ENCODE measurements at regions not wholly inside any gene's neighbourhood (a gene's known extent, or its start where the extent isn't known, plus 50 kb on each side); places are given as distances from the start of the nearest gene placed in this dataset.

DNA sequence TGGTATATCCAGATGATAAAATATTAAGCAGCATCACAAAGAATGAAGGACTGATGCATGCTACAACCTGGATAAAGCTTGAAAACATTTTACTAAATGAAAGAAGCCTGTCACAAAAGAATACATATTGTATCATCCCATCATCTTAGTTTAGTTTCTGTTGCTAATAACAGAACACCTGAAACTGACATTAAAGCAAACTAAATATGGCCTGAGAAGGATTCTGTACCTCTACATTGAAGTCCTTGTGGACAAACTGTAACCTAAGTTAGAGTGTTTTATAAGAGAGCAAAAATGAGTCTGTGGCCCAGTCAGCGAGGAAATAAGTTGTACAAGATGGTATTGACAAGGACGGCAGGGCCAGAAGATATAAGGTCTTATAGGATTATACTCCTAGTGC is 261.0 kb upstream of the CPHXL start:
- DNase-seq (ENCODE audit: low spot score) = no peak
- TF ChIP-seq, protein P1, sequence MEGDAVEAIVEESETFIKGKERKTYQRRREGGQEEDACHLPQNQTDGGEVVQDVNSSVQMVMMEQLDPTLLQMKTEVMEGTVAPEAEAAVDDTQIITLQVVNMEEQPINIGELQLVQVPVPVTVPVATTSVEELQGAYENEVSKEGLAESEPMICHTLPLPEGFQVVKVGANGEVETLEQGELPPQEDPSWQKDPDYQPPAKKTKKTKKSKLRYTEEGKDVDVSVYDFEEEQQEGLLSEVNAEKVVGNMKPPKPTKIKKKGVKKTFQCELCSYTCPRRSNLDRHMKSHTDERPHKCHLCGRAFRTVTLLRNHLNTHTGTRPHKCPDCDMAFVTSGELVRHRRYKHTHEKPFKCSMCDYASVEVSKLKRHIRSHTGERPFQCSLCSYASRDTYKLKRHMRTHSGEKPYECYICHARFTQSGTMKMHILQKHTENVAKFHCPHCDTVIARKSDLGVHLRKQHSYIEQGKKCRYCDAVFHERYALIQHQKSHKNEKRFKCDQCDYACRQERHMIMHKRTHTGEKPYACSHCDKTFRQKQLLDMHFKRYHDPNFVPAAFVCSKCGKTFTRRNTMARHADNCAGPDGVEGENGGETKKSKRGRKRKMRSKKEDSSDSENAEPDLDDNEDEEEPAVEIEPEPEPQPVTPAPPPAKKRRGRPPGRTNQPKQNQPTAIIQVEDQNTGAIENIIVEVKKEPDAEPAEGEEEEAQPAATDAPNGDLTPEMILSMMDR (IDR thresholded peaks at IDR 0.05; ENCODE audit: extremely low read depth, missing control alignments) = no peak

GRCh38 chr16:75996491-75996890 is 270.2 kb upstream of the CPHXL start:
- TF ChIP-seq, protein P1 (IDR thresholded peaks at IDR 0.05; ENCODE audit: extremely low read depth, missing control alignments) = no peak
- DNase-seq (ENCODE audit: low spot score) = no peak

- DNase-seq (ENCODE audit: low spot score) = no peak
- TF ChIP-seq, protein P1 (IDR thresholded peaks at IDR 0.05; ENCODE audit: extremely low read depth, missing control alignments) = no peak
These were observed 271.3 kb upstream of the CPHXL start for GRCh38 chr16:75997606-75998005.

- no peak for DNase-seq (ENCODE audit: low spot score)
- TF ChIP-seq, protein P1 (IDR thresholded peaks at IDR 0.05; ENCODE audit: extremely low read depth, missing control alignments) = no peak
These were observed 269.6 kb upstream of the CNTNAP4 start for GRCh38 chr16:76007645-76008044.

DNA sequence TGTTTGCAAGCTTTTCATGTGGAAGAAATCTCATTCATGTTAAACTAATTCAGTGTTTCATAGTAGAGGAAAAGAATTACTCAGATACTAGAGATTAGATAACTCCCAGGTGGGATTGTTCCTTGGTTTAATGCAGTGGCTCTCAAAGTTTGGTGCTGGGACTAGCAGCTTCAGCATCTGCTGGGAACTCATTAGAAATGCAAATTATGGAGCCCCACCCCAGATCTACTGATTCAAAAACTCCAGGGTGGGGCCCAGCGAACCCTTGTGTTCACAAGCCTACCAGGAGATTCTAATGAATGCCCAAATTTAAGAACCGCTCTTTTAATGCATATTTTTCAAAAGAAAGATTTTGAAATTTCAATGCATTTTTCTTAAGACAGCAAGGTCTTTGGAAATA is 253.4 kb upstream of the CNTNAP4 start:
- TF ChIP-seq, protein P1 (IDR thresholded peaks at IDR 0.05; ENCODE audit: extremely low read depth, missing control alignments) = no peak
- no peak for DNase-seq (ENCODE audit: low spot score)

DNA sequence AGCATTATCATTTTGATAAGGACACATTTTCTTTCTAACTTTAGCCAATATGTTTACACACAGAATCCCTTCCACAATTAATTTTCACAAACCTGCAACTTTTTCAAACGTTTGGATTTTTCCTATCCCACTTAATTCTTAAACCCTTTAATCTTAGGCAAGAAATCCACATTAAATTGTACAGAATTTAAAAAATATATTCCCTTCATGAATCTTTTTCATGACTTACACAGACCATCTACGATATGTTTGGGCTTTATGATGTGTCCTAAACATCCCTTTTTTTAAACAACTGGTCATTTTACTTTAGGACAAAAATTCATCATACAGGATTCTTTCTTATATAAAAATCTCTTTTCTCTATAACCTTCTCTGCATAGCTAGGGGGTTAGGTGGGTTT is 241.5 kb upstream of the CNTNAP4 start:
- no peak for DNase-seq (ENCODE audit: low spot score)
- TF ChIP-seq, protein P1 (IDR thresholded peaks at IDR 0.05; ENCODE audit: extremely low read depth, missing control alignments) = no peak

- TF ChIP-seq, protein P1 (IDR thresholded peaks at IDR 0.05; ENCODE audit: extremely low read depth, missing control alignments) = no peak
- DNase-seq (ENCODE audit: low spot score) = no peak
These were observed 239.1 kb upstream of the CNTNAP4 start for GRCh38 chr16:76038097-76038496.
